GM19468 (cell line): ENCODE measurements at regions not wholly inside any gene's neighbourhood (a gene's known extent, or its start where the extent isn't known, plus 50 kb on each side); places are given as distances from the start of the nearest gene placed in this dataset.
"Not testable (repeated sequence)": the region's sequence is repeated elsewhere in the genome, so short reads cannot be mapped to it uniquely, and the experiment has no call there.

Source experiments
- ATAC-seq: cut with Tn5 transposase; IDR thresholded peaks from one replicate; pipeline ENCODE4 v1.9.1; 2021; ENCODE audit warnings: mild to moderate bottlenecking, moderate library complexity, moderate number of reproducible peaks; ENCODE audit not compliant: unreplicated experiment; ENCODE audit errors: extremely low read depth

GRCh38 chr16:29210299-29211150 lies 196.0 kb downstream of the NPIPB11 start:
- ATAC-seq, result not testable (repeated sequence)

- not testable (repeated sequence) for ATAC-seq
These were observed 200.4 kb downstream of the NPIPB11 start for GRCh38 chr16:29206120-29206519.

DNA sequence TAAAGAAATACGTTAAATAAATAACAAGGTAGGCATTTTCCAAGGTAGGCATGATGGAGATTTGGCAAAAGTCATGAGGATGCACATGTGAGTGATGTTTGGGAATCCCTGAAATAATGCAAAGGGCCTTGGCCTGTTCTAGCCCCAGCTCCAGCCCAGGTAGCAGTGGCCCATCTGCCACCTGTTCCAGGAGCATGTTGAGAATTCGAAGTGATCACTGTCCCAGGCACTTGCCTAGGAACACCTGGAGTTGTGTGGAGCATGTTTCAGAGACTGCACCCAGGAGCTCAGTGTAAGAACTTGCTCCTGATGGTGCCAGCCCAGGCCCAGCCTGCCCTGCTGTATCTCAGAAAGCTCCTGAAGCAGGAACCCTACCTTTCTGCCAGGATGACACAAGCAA lies 201.4 kb downstream of the NPIPB11 start:
- not testable (repeated sequence) for ATAC-seq

DNA sequence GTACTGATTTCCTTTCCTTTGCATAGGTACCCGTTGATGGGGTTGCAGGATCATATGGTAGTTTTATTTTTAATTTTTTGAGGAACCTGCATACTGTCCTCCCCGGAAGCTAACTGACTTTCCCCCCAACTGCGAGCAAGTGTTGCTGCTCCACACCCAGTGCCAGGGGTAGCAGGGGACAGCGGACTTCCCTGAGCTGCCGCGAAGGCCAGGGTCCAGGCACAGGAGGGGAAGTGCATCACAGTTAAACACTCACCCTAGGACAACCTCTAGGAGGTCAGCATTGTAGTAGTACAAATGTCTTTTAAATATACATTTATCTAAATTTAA lies 201.7 kb downstream of the NPIPB11 start:
- ATAC-seq, result no peak

DNA sequence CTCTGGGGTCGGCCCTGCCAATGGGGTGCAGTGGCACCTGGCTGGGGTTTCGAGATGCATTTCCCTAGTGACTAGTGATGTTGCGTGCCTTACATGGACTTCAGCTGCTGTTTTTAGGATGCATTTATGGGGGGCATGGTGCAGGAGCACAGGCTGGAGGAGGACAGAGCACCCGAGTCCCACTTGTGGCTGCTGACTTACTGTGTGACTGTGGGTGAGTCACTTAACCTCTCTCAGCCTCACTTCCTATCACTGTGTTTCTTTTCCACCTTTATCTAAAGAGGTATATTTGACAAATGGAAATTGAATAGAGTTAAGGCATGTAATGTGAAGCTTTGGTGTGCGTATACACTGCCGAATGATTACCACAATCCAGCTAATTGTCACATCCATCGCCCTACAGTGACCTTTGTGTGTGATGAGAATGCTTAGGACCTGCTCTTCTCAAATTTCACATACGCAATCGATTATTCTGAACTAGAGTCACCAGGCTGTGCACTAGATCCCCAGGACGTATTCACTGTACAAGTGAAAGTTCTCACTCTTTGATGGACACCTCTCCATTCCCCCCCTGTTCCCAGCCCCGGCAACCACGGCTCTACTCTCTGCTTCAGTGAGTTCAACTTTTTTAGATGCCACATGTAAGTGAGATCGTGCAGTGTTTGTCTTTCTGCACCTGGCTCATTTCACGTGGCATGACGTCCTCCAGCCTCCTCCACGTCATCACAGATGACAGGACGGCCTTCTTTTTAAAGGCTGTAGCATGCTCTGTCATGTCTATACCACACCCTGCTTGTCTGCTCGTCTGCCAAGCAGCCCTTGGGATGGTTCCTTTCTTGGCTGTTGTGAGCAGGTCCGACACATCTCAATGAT lies 202.3 kb downstream of the NPIPB11 start:
- ATAC-seq, result not testable (repeated sequence)

- not testable (repeated sequence) for ATAC-seq
These were observed 203.2 kb downstream of the NPIPB11 start for GRCh38 chr16:29203046-29203932.

DNA sequence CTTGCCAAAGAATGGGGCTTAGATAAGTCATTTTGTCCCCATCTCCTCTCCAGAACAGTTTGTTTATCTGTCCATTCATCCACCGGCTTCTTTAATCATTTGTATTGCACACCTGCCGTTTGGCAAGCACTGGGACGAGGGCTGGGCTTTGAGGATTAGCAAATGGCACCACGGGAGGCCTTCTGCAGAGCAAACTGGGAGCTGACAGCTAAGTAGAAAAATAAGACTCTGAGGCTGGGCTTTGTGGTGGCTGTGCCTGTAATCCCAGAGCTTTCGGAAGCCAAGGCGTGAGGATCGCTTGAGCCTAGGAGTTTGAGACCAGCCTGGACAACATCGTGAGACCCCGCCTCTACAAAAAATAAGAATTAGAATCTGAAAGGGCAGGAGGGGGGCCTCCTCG lies 203.9 kb downstream of the NPIPB11 start:
- ATAC-seq, result not testable (repeated sequence)

- ATAC-seq, result not testable (repeated sequence)
These were observed 204.4 kb downstream of the NPIPB11 start for GRCh38 chr16:29202025-29202632.

DNA sequence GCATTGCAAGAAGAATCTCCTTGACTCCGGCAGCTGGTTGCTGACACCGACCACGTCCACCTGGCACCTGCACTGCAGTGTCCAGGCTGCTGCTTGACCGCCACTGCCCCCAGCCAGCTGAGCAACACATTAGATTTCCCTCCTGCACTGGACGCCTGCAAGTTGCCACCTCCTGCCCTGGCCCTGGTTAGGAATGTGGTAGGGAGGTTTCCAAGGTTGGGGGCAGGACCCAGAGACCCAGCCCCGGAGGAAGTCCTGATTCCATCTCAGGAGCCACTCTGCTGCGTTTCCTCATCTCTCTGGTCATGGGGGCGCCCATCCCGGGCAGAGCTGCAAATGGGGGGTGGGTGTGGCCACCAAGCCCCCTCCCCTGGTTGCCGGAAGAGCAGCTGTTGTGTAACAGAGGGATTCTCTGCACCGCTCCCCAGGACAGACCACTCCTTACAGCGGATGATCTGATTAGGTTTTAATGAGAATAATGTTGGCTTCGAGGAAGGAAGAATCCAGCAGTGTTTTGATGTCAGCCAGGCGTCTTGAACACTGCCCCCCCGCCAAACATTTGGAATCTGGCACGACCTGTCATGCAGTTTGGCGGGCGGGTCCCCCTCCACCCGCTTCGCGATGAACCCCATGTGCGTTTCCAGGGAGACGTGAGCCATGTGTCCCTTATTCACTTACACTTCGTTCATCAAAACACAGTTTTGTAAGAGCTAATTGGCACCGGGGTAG lies 205.1 kb downstream of the NPIPB11 start:
- not testable (repeated sequence) for ATAC-seq

DNA sequence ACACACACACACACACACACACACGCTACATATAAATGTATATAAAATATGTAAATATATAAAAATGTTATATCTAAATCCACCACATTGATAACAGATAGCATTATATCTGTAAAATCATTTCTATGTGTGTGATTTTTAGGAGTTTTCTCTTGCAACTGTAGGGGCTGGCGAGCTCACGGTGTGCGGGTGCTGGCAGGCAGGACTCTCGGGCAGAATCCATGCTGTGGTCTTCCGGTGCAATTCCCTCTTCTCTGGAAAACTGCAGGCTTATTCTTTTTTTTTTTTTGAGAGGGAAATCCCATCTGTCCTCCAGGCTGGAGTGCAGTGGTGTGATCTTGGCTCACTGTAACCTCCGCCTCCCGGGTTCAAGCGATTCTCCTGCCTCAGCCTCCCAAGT lies 205.8 kb downstream of the NPIPB11 start:
- not testable (repeated sequence) for ATAC-seq

DNA sequence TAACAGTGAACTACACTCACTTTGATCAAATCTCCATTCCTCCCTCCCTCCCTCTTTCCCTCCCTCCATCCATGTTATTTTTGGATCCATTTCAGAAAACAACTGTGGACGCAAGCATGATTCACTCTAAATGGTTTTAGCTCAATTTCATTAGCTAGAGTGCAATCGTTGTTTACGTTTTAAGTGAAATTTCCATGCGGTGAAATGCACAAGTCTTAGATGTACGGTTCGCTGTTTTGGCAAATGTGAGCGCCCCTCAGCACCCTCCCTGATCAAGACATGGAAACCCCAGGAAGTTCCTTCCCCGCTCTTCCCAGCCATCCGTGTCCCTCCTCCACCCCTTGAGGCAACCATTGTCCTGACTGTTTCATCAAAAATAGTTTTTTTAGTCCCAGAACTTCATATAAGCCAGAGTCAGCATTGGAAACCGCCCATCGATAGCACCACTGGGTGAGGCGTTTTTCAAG lies 206.3 kb downstream of the NPIPB11 start:
- not testable (repeated sequence) for ATAC-seq

- ATAC-seq, result not testable (repeated sequence)
These were observed 206.9 kb downstream of the NPIPB11 start for GRCh38 chr16:29199626-29200025.

DNA sequence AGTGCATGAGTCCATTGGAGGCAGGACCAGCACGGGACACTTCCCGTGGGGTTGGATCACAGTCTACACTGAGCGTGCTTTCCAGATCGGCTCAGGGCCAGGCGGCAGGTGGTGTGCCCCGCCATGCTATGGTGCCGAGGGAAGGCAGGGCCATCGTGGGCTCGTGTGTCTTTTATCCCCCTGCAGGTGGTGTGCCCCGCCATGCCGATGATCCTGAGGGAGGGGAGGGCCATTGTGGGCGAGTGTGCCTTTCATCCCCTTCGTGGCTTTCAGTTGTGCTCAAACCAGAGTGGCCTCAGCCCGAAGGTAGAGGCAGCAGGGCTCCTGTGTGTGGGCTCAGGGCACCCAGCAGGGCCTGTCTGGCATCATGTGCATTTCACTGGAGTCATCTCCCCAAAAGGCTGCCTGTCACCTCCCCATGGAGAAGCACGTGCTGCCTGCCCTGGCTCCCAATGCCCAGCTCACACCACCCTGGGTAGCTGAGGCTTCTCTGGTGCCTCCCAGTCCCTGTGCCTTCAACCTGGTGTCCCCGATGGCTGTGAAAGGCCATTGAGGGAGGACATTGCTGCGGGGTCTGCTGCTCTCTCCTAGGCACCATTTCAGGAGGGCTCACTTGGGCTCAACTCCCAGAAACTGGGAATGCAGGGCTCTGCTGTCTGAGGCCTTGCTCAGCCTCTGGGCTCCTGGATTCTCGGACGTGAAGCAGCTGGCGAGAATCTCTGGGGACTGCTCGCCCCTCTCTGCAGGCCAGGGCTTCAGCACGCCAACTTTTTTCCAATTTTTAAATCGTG lies 207.6 kb downstream of the NPIPB11 start:
- no peak for ATAC-seq

DNA sequence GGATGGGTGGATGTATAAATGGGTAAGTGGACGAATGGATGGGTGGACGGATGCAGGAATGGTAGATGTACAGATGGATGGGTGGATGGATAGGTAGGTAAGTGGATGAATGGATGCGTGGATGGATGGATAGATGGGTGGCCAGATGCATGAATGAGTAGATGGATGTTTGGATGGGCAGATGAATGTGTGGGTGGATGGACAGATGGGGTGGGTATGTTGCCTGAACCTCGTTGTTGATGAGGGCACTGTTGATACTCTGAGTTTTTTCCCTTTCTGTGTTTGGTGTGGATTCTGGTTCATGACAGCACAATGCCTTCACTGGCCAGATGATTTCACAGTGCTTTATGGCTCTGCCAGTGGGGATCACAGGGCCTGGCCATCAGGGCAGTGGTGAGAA lies 208.3 kb downstream of the NPIPB11 start:
- no peak for ATAC-seq

DNA sequence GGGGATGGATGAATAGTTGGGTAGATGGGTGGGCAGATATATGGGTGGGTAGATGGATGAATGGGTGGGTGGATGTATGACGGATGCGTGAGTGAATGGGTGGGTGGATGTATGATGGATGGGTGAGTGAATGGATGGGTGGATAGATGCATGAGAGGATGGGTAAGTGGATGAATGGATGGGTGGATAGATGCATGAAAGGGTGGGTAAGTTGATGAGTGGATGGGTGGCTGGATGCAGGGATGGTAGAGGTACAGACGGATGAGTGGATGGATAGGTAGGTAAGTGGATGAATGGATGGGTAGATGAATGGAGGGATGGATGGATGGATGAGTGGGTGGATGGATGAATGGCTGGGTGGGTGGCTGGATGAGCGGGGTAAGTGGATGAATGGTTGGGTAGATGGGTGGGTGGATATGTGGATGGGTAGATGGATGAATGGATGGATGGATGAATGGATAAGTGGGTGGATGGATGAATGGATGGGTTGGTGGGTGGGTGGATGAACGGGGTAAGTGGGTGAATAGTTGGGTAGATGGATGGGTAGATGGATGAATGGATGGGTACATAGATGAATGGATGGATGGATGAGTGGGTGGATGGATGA lies 208.9 kb downstream of the NPIPB11 start:
- ATAC-seq, result not testable (repeated sequence)

DNA sequence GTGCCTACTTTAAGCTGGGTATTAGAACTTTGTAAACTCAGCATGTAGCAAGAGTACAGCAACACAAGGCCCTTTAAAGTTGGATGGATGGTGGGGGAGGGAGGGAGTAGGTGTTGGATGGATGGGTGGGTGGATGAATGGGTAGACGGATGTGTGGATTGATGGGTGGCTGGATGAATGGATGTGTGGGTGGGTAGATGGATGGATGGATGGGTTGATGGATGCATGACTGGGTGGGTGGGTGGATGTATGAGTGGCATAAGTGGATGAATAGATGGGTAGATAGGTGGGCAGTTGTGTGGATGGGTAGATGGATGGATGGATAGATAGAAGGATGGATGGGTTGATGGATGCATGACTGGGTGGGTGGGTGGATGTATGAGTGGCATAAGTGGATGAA lies 209.8 kb downstream of the NPIPB11 start:
- ATAC-seq, result not testable (repeated sequence)

- not testable (repeated sequence) for ATAC-seq
These were observed 210.4 kb downstream of the LAT start for GRCh38 chr16:29195116-29195872.
